Lung (tissue), 11 donors: ENCODE measurements at regions not wholly inside any gene's neighbourhood (a gene's known extent, or its start where the extent isn't known, plus 50 kb on each side); places are given as distances from the start of the nearest gene placed in this dataset.

Source experiments
- ATAC-seq: fragments of 200-7000 bp; cut with Tn5 transposase; one replicate; pipeline ENCODE4 v1.9.1; 2020; ENCODE audit warnings: moderate number of reproducible peaks; ENCODE audit not compliant: insufficient read depth, low FRiP score
- DNase-seq, 3 donors: peaks; one replicate each; pipeline ENCODE4 v3.0.0-alpha.2; 2013 to 2017
- H3K27ac ChIP-seq, 2 donors: one replicate each; pipeline ENCODE4 v1.5.1; 2013; ENCODE audit warnings: mild to moderate bottlenecking in 2 of 2, moderate library complexity in 2 of 2, control low read depth in 1 of 2, inconsistent platforms in 1 of 2, low read depth in 1 of 2, low read length in 1 of 2
- H3K27me3 ChIP-seq, 3 donors: one replicate each; pipeline ENCODE4 v1.5.1; 2013; ENCODE audit warnings: low read length in 2 of 3; ENCODE audit not compliant: control insufficient read depth in 3 of 3, insufficient read depth in 3 of 3
- H3K36me3 ChIP-seq, 4 donors: one replicate each; pipeline ENCODE4 v1.5.1; 2013; ENCODE audit warnings: low read length in 4 of 4, mild to moderate bottlenecking in 1 of 4, moderate library complexity in 1 of 4; ENCODE audit not compliant: control insufficient read depth in 4 of 4, insufficient read depth in 4 of 4
- H3K4me1 ChIP-seq, 5 donors: one replicate each; pipeline ENCODE4 v1.5.1; 2013; ENCODE audit warnings: low read length in 5 of 5, mild to moderate bottlenecking in 2 of 5, moderate library complexity in 1 of 5; ENCODE audit not compliant: control insufficient read depth in 5 of 5, insufficient read depth in 5 of 5
- H3K4me3 ChIP-seq: one replicate; pipeline ENCODE4 v1.5.1; 2013; ENCODE audit warnings: mild to moderate bottlenecking, control low read depth, moderate library complexity
- H3K9ac ChIP-seq, 2 donors: one replicate each; pipeline ENCODE4 v1.5.1; 2013; ENCODE audit warnings: low read length in 2 of 2, control low read depth in 1 of 2; ENCODE audit not compliant: insufficient read depth in 1 of 2
- H3K9me3 ChIP-seq, 4 donors: one replicate each; pipeline ENCODE4 v1.5.1; 2013; ENCODE audit warnings: low read length in 3 of 4, mild to moderate bottlenecking in 1 of 4, moderate library complexity in 1 of 4; ENCODE audit not compliant: control insufficient read depth in 4 of 4, insufficient read depth in 3 of 4
- CTCF ChIP-seq: IDR thresholded peaks from 2 replicates; pipeline ENCODE4 v1.5.1; 2012; ENCODE audit warnings: mild to moderate bottlenecking; ENCODE audit errors: control extremely low read depth, extremely low read depth
- WGBS, 2 donors: extraction: QIAGEN DNeasy Blood & Tissue Kit; methylation state at CpG; one replicate each; pipeline ENCODE4 v1.1.7; 2013; 5-methylcytosine and 5-hydroxymethylcytosine counted together
- donor health status: control.
- donor health status: control.
- donor health status: Bipolar disorder and iron deficiency.
- donor health status: healthy.
- donor health status: DM: yes; HTN: yes; CAD: no.

- no peak overlapping the region for H3K27ac ChIP-seq
- peaks cover 0 to 10% (median 3%) of the 10 kb centered on the region in 4 donors for H3K9me3 ChIP-seq
- ATAC-seq (no peak), DNase-seq (no peak)
- no peaks in the 10 kb centered on the region for H3K27me3 ChIP-seq
- no peaks in the 10 kb centered on the region for H3K36me3 ChIP-seq
- no peak for TF ChIP-seq CTCF
- H3K9ac ChIP-seq = no peak overlapping the region
- no peak overlapping the region for H3K4me3 ChIP-seq
- H3K4me1 ChIP-seq = peaks cover 4 to 26% (median 10%) of the 10 kb centered on the region in 5 donors
Measured at GRCh38 chr11:130729193-130729592, 187.1 kb downstream of the SNX19 start.

GRCh38 chr11:130729678-130730300 lies 186.5 kb downstream of the SNX19 start:
- no peak for TF ChIP-seq CTCF
- H3K4me3 ChIP-seq = no peak overlapping the region
- H3K27me3 ChIP-seq = no peaks in the 10 kb centered on the region
- H3K36me3 ChIP-seq = no peaks in the 10 kb centered on the region
- no peak overlapping the region for H3K27ac ChIP-seq
- H3K9ac ChIP-seq = no peak overlapping the region
- H3K4me1 ChIP-seq = peaks cover 4 to 26% (median 10%) of the 10 kb centered on the region in 5 donors
- 86 to 88% methylated on average over 4 of the region's 4 CpGs for WGBS, 2 donors
- ATAC-seq = no peak
- DNase-seq = no peak
- peaks cover 0 to 10% (median 3%) of the 10 kb centered on the region in 4 donors for H3K9me3 ChIP-seq

DNA sequence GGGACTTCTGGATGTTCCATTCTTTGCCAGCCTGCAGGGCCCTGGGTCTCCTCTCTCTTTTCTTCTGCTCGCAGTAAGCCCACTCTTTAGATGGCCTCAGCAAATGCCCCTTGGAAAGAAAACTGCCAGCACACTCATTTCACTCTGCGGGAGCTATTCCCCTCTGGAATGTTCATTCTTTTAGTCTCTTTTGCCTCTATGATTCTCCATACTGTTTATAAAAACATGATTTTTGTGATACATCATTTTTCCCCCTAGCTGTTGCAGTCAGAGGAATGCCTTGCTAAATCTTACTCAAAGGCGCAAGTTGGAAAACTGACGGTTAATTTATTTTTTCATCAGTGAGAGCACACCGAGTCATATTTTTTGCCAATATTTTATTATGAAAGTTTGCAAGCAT lies 184.9 kb downstream of the SNX19 start:
- Histone ChIP-seq H3K27me3 (no peaks in the 10 kb centered on the region), H3K9ac (no peak overlapping the region), H3K27ac (no peak overlapping the region), H3K36me3 (no peaks in the 10 kb centered on the region), H3K4me1 (peaks cover 0 to 11% (median under 1%) of the 10 kb centered on the region in 5 donors), H3K9me3 (peaks cover 0 to 13% (median 3%) of the 10 kb centered on the region in 4 donors), H3K4me3 (no peak overlapping the region)
- no peak for ATAC-seq
- TF ChIP-seq CTCF = no peak
- DNase-seq = peak in 1 of 3 donors; percentile 40
- 86 to 93% methylated on average over 5 of the region's 5 CpGs for WGBS, 2 donors

DNA sequence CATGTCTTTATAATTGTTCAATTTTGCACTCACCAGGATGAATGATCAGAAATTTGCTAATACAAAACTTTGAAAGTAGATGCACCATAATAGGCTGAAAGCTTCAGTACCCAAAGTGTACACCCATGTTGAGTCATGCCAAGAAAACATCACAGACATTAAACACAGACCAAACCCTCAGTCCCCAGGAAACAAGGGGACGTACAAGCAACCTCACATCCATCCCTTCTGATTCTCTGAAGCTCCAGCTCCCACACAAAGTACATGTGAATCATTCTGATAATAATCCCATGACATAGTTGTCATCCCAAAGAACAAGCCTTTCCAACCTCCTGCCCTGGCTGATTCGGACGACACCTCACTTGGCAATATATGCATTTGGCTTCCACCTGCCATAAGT lies 183.8 kb downstream of the SNX19 start:
- Histone ChIP-seq H3K9ac (no peak overlapping the region), H3K36me3 (no peaks in the 10 kb centered on the region), H3K27ac (peak overlapping the region in 1 of 2 donors; percentile 14), H3K4me3 (no peak overlapping the region), H3K9me3 (peaks cover 0 to 13% (median 3%) of the 10 kb centered on the region in 4 donors), H3K27me3 (no peaks in the 10 kb centered on the region), H3K4me1 (peaks cover 0 to 13% (median 3%) of the 10 kb centered on the region in 5 donors)
- TF ChIP-seq CTCF = no peak
- 90 to 96% methylated on average over 3 of the region's 3 CpGs for WGBS, 2 donors
- ATAC-seq (no peak), DNase-seq (no peak)
